ENCODE measurements at regions not wholly inside any gene's neighbourhood (a gene's known extent, or its start where the extent isn't known, plus 50 kb on each side); places are given as distances from the start of the nearest gene placed in this dataset.

GRCh38 chr12:126347421-126347820 is 1282.2 kb downstream of the AACS start:
- DNase-seq, result no peak

- DNase-seq, result no peak
Measured at GRCh38 chr12:126349383-126349782, 1284.1 kb downstream of the AACS start.

DNA sequence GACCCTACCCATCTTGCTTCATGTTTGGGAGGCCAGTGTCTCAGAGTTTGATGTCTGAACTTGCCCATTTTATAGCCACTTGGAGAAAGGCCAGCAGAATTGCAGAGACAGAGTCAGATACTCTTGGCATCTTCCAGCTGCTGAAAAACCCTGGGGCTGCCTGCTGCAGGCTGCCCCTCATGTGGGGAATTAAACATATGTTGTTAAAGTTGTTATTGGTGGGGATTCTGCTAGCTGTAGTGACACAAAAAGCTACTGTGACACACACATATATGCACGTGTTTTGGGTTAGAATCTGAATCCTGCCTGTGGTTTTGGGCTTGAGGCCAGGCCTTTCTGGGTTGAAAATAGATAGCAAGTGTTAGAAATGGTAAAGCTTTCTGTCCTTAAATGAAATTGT is 1288.4 kb downstream of the AACS start:
- no peak for DNase-seq

DNA sequence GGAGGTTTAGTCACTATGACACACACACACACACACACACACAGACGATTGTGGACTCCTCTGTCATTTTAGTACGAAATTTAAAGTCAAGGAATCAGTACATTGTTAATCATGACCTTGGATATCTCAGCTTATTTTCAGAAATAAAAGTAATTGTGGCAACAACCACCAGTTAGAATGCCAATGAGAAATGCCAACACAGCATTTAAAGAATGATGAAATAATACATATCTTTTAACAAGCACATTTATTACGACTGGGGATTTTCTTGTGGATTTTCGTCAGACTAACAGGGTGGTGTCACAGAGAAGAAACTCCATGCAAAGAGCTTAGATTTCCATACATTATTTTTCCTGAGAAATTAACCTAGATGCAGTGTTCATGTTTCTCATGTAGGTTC is 1289.4 kb downstream of the AACS start:
- no peak for DNase-seq

GRCh38 chr12:126355346-126355745 is 1290.1 kb downstream of the AACS start:
- no peak for DNase-seq

GRCh38 chr12:126358806-126359205 is 1293.6 kb downstream of the AACS start:
- DNase-seq, result no peak

- DNase-seq, result no peak
Measured at GRCh38 chr12:126359216-126359615, 1294.0 kb downstream of the AACS start.

DNA sequence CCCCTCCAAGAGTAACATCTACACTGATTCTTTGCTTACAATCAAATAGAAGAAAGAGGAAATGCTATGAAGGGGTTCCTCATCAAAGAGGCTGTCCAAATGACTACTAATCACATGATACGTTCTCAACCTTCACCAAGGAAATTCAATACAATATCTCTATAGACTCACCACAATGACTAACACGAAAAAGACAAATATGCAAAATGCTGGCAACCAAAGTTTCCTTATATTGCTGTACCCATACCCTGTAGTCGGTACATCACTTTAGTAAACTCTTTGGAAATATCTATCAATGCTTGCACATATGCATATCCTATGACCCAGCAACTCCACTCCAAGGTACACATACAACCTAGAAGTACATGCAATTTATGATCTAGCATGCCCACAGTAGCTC is 1296.6 kb downstream of the AACS start:
- DNase-seq, result no peak

DNA sequence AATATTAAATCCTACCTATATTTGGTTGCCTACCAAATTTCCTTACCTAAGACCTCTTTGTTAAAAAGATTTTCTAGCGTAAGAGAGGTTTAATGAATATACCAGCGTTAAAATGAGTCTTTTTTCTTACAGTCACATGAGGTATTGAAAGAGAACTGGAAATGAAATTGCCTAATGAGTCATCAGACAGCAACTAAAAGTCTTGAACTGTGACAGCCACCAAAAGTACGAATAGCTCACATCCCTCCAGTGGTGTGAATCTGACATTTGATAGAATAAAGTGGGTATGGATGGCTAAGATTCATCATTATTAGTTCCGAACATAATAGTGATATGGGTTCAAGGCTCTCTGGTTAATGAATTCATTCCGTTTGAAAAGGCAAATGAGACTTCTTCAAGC is 1297.3 kb downstream of the AACS start:
- no peak for DNase-seq

DNA sequence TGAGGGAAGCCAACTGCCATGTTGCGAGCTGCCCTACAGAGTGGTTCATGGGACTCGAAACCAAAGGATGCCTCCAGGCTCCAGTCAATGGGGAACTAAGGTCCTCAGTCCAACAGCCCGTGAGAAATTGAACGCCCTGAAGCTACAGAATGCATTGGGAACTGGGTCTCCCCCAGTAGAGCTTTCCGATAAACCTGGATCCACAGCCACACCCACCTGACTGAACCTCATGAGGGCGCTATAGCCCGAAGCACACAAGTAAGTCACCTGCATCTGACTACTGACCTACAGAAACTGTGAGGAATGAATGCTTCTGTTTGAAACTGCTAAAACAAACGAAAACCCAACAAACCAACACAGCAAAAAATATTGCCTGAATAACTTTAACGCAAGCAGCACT is 1297.7 kb downstream of the AACS start:
- no peak for DNase-seq

DNA sequence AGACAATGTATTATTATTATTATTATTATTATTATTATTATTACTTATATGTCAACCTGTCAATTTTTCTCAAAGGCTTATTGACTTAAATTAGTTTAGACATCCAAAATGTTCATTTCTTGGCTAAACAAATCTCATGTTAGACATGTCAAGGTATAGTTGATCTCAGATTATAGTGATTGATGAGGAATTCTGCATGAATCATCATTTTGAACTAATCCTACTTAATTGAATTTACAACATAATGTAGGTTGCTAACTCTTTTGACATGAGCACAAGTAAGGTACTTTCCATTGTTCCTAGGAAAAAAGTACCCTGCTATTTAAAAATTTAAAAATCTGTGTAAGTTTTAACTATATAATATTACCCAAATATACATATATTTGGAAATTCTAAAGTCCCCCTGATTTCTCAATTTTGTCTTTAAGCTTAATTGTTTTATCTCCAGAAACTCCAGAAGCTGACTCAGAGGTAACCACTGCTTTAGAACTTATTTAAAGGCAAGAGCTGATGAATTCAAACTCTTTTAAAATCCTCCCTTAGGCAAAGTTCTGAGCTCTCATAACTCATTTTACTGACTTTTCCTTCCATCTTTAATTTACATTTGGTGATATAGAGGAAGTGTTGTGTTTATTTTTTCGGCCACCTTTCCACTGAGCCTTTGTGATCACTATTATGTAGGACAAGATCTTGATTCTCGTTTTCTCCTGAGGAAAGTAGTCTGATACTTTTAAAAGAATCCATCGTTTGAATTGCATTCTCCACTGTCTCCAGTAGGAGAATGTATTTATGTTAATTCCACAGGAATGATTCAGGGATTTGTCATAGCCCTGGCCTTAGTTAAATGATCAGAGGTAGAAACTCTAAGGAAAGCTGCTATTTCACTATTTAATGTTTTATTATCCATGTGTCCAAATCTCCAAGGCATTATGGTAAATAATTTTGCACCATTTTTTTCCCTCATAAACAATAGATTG is 1304.5 kb downstream of the AACS start:
- DNase-seq, result no peak

DNA sequence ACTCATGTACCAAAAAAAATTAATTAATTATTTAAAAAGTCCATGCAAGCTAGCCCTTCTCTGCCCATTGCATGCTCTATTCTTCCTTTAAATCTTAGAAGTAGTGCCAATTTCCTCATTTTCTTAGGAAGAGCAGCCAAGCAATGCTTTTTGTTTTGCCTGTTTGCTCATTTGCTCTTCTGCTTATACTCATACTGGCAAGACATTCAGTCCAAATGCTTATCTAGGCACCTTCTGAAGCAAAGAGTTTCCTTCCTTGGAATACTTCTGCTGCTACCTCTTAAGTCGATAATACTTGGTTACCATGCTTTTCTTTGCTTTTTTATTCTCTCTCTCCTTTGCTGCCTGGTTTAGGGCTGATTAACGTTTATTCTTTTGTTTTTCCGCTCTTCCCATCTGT is 1318.3 kb downstream of the AACS start:
- DNase-seq, result no peak

GRCh38 chr12:126384026-126384564 is 1318.9 kb downstream of the AACS start:
- DNase-seq, result no peak

- DNase-seq, result no peak
Measured at GRCh38 chr12:126385785-126386184, 1320.5 kb downstream of the AACS start.

GRCh38 chr12:126389220-126389841 is 1324.1 kb downstream of the AACS start:
- DNase-seq, result no peak

DNA sequence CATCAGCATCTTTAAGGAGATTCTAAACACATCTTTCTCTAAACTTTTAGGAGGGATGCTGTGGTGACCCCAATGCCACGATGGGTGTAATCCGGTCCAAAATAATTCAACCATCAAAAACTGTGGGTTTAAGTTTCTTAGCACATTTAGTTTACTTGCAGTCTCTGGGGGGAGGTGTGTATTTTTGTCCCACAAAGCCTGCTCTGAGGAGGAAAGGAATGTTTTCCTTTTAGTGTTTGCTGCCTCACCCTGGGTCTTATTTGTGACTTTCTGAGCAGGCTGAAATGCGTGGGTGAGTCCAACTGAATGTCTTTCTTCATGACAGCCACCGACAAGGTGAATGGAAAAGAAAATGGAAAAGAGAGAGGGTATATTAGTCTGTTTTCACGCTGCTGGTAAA is 1324.7 kb downstream of the AACS start:
- DNase-seq, result no peak

DNA sequence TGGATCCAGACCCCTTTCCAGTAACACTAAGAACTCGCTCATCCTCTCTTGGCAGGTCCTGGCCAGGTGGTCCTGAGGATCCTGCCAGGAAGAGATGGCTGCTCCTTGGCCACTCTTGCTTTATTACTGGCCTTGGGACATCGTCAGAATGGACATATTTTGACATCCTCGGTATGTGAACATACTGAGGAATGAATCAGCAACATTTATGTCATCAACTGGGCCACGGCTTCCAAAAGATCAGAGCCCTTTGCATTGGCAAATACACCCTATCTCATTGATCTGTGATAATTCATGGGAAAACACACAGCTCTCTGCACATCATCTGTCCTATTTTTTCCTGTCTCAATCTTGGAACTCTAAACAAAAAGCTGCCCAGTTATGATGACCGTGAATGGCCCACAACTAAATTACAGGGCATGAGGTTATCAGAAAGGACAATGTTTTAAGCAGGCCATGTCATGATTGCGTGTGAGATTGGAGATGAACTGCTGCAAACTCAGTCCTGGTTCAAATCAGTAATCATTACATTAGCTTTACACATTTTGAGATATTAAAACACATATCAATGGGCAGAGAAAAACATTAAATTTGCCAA is 1325.8 kb downstream of the AACS start:
- no peak for DNase-seq

GRCh38 chr12:126396536-126396935 is 1331.3 kb downstream of the AACS start:
- DNase-seq, result no peak

GRCh38 chr12:126397071-126397581 is 1331.9 kb downstream of the AACS start:
- no peak for DNase-seq

DNA sequence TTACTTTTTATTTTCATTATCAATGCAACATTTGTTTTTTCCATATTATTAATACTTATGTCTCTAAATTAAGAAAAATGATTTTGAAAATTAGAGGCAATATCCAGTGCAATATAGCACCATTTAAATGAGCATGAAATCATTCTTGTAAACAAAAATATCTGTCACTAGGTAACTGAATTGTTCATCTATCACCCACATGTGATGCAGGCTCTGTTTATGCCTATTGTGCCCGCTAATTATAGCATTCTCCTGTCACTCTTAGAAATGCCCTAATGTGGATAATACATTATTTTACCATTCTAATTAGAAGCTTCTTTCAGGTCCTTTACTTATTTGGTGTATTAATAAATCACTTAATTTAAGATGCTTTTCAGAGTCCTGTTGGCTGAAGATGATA is 1332.4 kb downstream of the AACS start:
- no peak for DNase-seq

GRCh38 chr12:126400831-126401230 is 1335.6 kb downstream of the AACS start:
- no peak for DNase-seq

- DNase-seq, result no peak
Measured at GRCh38 chr12:126404293-126404881, 1339.2 kb downstream of the AACS start.

DNA sequence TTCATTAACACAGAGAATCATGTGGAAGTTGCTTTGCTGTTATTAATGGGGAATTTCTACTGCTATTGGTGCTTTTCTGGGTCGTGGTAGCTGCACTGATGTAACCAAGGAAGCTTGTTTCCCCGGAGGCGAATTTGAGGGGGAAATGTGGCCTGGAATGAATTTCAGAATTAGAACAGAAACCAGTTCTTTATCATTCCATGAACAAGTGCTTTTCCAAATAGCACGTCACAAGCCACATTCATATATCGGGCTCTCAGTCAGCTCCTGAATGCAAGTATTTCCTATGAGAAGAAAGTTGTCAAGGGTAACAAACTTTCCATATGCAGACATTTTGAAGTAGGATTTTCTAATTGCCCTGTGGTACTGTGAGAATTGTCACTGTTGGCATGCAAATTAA is 1353.2 kb downstream of the AACS start:
- no peak for DNase-seq

Data from stimulated activated CD4-positive, alpha-beta T cell treated with anti-CD3 and anti-CD28 coated beads, Interleukin-2, amount 100 ng/mL, for 24 hours (primary cell).